ENCODE measurements at regions not wholly inside any gene's neighbourhood (a gene's known extent, or its start where the extent isn't known, plus 50 kb on each side); places are given as distances from the start of the nearest gene placed in this dataset.

GRCh38 chr2:134011936-134012586 is 241.8 kb upstream of the MGAT5 start:
- H3K4me3 Mint-ChIP-seq = no peak overlapping the region
- Histone ChIP-seq H3K4me2 (replicated peaks; ENCODE audit: low read depth, low read length, poor library complexity, severe bottlenecking) (no peak overlapping the region), H3K27me3 (replicated peaks in 1 of 4; ENCODE audit: control extremely low read depth in 1 of 4, control insufficient read depth in 3 of 4, insufficient read depth in 4 of 4, low read length in 3 of 4) (no peaks in the 10 kb centered on the region), H3K9ac (ENCODE audit: low read length) (no peak overlapping the region), H3K27ac (ENCODE audit: low read length in 2 of 2) (no peak overlapping the region), H4K20me1 (ENCODE audit: control insufficient read depth, insufficient read depth, low read length, poor library complexity, severe bottlenecking) (no peaks in the 10 kb centered on the region), H2AFZ (ENCODE audit: insufficient read depth, low read depth, low read length, poor library complexity, severe bottlenecking) (no peak overlapping the region), H3K36me3 (replicated peaks in 1 of 2; ENCODE audit: control extremely low read depth in 1 of 2, control insufficient read depth in 1 of 2, extremely low read depth in 1 of 2, insufficient read depth in 2 of 2, low read length in 1 of 2) (no peaks in the 10 kb centered on the region), H3K79me2 (ENCODE audit: control insufficient read depth, insufficient read depth, low read length) (no peaks in the 10 kb centered on the region), H3K4me1 (ENCODE audit: control insufficient read depth in 2 of 2, insufficient read depth in 2 of 2, low read length in 2 of 2) (no peaks in the 10 kb centered on the region), H3K4me3 (ENCODE audit: control extremely low read depth in 1 of 5, extremely low read depth in 1 of 5, insufficient read depth in 1 of 5, low read depth in 2 of 5, low read length in 4 of 5) (no peak overlapping the region), H3K9me3 (ENCODE audit: control extremely low read depth in 1 of 3, control insufficient read depth in 2 of 3, insufficient read depth in 1 of 3, low read length in 2 of 3) (no peaks in the 10 kb centered on the region)
- H3K27me3 Mint-ChIP-seq = no peaks in the 10 kb centered on the region
- CTCF ChIA-PET = no interaction called here
- ATAC-seq (ENCODE audit: low read depth) (no peak), DNase-seq (no peak)
- H3K9me3 Mint-ChIP-seq (ENCODE audit: insufficient read depth) = no peaks in the 10 kb centered on the region
- 97% methylated on average over 4 of the region's 6 CpGs for WGBS (ENCODE audit: insufficient coverage)
- H3K27ac Mint-ChIP-seq = no peak overlapping the region
- TF ChIP-seq CTCF (IDR thresholded peaks at IDR 0.05) = no peak
- no peak for TF ChIP-seq EZH2 (IDR thresholded peaks at IDR 0.05; ENCODE audit: borderline replicate concordance, insufficient read depth, low read depth, low read length, poor library complexity, severe bottlenecking)
- intact Hi-C loops (cut with micrococcal nuclease) = no loop called here
- POLR2A ChIA-PET = no interaction called here
- H3K4me1 Mint-ChIP-seq = no peaks in the 10 kb centered on the region

GRCh38 chr2:134014196-134014960 is 239.5 kb upstream of the MGAT5 start:
- ATAC-seq (ENCODE audit: low read depth) = no peak
- no peaks in the 10 kb centered on the region for H3K36me3 ChIP-seq (replicated peaks in 1 of 2; ENCODE audit: control extremely low read depth in 1 of 2, control insufficient read depth in 1 of 2, extremely low read depth in 1 of 2, insufficient read depth in 2 of 2, low read length in 1 of 2)
- ChIA-PET CTCF (no interaction called here), POLR2A (no interaction called here)
- DNase-seq = no peak
- H3K27me3 ChIP-seq (replicated peaks in 1 of 4; ENCODE audit: control extremely low read depth in 1 of 4, control insufficient read depth in 3 of 4, insufficient read depth in 4 of 4, low read length in 3 of 4) = no peaks in the 10 kb centered on the region
- H3K9me3 ChIP-seq (ENCODE audit: control extremely low read depth in 1 of 3, control insufficient read depth in 2 of 3, insufficient read depth in 1 of 3, low read length in 2 of 3) = no peaks in the 10 kb centered on the region
- intact Hi-C loops (cut with micrococcal nuclease) = no loop called here
- Mint-ChIP-seq H3K27me3 (no peaks in the 10 kb centered on the region), H3K9me3 (ENCODE audit: insufficient read depth) (no peaks in the 10 kb centered on the region), H3K4me3 (no peak overlapping the region), H3K27ac (no peak overlapping the region), H3K4me1 (no peaks in the 10 kb centered on the region)
- H3K4me3 ChIP-seq (ENCODE audit: control extremely low read depth in 1 of 5, extremely low read depth in 1 of 5, insufficient read depth in 1 of 5, low read depth in 2 of 5, low read length in 4 of 5) = no peak overlapping the region
- no peak overlapping the region for H2AFZ ChIP-seq (ENCODE audit: insufficient read depth, low read depth, low read length, poor library complexity, severe bottlenecking)
- TF ChIP-seq CTCF (IDR thresholded peaks at IDR 0.05) (no peak), EZH2 (IDR thresholded peaks at IDR 0.05; ENCODE audit: borderline replicate concordance, insufficient read depth, low read depth, low read length, poor library complexity, severe bottlenecking) (no peak)
- no peak overlapping the region for H3K9ac ChIP-seq (ENCODE audit: low read length)
- H4K20me1 ChIP-seq (ENCODE audit: control insufficient read depth, insufficient read depth, low read length, poor library complexity, severe bottlenecking) = no peaks in the 10 kb centered on the region
- no peak overlapping the region for H3K4me2 ChIP-seq (replicated peaks; ENCODE audit: low read depth, low read length, poor library complexity, severe bottlenecking)
- H3K27ac ChIP-seq (ENCODE audit: low read length in 2 of 2) = no peak overlapping the region
- no peaks in the 10 kb centered on the region for H3K79me2 ChIP-seq (ENCODE audit: control insufficient read depth, insufficient read depth, low read length)
- WGBS (ENCODE audit: insufficient coverage) = no CpG with 5 or more reads among the region's 3 CpGs
- H3K4me1 ChIP-seq (ENCODE audit: control insufficient read depth in 2 of 2, insufficient read depth in 2 of 2, low read length in 2 of 2) = peaks cover under 1 to 1% of the 10 kb centered on the region in 2 donors
